ENCODE measurements at regions not wholly inside any gene's neighbourhood (a gene's known extent, or its start where the extent isn't known, plus 50 kb on each side); places are given as distances from the start of the nearest gene placed in this dataset.
"Not testable (repeated sequence)": the region's sequence is repeated elsewhere in the genome, so short reads cannot be mapped to it uniquely, and the experiment has no call there.

DNA sequence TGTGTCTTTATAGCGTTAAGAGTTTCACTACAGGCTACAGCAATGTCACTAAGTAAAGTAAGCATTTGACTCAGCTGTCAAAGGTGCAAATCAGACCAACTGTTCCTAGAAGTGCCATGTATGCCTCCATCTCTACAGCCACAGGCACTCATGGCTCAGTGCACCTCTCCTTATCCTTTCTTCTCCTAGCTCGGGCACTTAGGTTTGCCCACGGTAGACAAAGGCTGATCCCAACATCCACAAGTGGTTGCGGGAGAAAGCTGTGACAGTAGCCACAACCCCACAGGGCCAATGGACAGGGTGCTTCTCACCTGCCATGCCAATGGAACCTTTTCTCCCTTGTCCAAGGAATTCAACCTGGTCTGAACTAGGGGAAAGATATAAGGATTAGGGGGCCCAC is 228.5 kb upstream of the EXOC2 start:
- no peak for DNase-seq

GRCh38 chr6:920512-920911 is 227.6 kb upstream of the EXOC2 start:
- DNase-seq = no peak

- no peak for DNase-seq
Measured at GRCh38 chr6:919500-919899, 226.6 kb upstream of the EXOC2 start.

- no peak for DNase-seq
Measured at GRCh38 chr6:917939-918338, 225.0 kb upstream of the EXOC2 start.

- DNase-seq = no peak
Measured at GRCh38 chr6:917296-917695, 224.4 kb upstream of the EXOC2 start.

DNA sequence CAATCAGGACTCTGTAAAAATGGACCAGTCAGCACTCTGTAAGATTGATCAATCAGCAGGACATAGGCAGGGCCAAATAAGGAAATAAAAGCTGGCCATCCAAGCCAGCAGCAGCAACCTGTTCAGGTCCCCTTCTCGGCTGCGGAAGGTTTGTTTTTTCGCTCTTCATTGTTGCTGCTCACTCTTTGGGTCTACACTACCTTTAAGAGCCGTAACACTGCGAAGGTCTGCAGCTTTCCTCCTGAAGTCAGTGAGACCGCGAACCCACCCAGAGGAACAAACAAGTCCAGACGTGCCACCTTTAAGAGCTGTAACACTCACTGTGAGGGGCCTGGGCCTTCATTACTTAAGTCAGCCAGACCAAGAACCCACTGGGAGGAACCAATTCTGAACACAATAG is 223.2 kb upstream of the EXOC2 start:
- DNase-seq = no peak

GRCh38 chr6:912871-913835 is 220.2 kb upstream of the EXOC2 start:
- DNase-seq = no peak

GRCh38 chr6:907928-908327 is 215.0 kb upstream of the EXOC2 start:
- no peak for DNase-seq

GRCh38 chr6:906920-907319 is 214.0 kb upstream of the EXOC2 start:
- no peak for DNase-seq

DNA sequence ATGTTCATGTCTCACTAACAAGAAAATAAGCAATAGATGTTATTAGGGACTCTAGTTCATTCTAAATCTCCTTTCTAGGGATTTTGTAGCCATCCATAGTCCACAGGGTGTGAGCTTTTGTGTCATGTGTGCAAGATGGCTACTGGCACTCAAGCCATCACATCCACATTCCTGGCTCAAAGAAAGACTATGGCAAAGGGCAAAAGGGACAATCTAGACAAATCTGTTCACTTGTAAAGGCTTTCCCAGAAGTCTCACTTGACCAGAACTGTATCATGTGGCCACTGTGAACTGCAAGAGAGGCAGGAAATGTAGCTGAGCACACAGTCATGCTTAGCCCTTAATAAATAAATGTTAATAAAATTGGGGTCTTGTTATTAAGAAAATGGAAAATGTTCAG is 212.6 kb upstream of the EXOC2 start:
- no peak for DNase-seq

- no peak for DNase-seq
Measured at GRCh38 chr6:904994-905393, 212.1 kb upstream of the EXOC2 start.

DNA sequence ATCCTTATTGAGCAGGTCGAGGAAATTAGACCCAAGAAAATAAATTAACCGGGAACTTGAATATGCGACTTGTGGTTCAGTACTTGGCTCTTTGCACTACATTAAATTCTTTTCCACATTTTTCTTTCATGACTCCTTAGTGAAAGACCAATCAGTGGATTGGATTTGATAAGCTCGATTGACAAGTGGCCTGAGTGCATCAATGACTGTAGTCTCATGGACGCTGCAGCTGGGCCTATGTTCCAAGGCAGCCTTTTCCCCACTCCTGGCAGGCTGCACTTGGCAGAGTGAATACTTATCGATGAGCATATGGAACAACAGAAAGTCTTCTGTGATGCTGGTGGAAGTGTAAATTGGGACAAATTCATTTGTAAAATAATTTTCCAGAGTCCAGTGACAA is 210.8 kb upstream of the EXOC2 start:
- no peak for DNase-seq

GRCh38 chr6:901696-902460 is 208.9 kb upstream of the EXOC2 start:
- no peak for DNase-seq

DNA sequence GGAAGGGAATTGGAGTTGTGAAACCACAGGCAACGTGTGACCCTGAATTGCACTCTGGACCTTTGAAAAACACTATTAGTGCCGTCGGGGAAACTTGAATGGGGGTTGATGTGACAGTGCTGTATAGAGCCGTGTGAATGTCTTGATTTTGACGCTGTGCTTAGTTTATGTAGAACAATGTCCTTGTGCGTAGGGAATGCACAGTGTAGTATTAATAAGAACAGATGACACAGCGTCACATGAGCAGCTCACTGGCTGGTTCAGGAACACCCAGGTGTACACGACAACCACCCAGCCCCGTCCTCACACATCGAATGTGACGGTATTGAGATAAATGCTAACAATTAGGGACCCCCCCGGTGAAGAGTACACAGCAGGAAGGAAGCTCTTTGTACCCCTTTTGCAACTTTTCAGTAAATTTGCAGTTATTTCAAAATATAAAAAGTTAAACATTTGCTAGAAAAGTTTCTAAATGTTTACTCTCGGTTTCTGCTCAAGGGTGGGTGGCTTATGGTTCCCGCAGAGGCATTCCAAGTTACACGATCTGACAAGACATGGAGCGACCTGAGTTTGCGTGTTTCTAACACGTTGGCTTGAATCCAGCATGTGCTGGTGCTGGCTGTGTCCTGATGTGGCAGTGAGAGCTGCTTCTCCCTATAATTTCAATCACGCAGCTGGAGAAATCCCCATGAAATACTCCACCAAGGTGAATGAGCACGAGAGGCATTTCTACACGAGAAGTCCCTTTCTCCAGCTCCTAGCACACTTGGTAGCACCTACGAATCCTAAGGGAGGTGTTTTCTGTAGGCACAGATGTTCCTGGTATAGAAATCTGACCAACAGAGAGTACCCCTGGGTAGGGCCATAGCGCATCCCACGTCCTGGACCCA is 208.0 kb upstream of the EXOC2 start:
- DNase-seq = no peak

DNA sequence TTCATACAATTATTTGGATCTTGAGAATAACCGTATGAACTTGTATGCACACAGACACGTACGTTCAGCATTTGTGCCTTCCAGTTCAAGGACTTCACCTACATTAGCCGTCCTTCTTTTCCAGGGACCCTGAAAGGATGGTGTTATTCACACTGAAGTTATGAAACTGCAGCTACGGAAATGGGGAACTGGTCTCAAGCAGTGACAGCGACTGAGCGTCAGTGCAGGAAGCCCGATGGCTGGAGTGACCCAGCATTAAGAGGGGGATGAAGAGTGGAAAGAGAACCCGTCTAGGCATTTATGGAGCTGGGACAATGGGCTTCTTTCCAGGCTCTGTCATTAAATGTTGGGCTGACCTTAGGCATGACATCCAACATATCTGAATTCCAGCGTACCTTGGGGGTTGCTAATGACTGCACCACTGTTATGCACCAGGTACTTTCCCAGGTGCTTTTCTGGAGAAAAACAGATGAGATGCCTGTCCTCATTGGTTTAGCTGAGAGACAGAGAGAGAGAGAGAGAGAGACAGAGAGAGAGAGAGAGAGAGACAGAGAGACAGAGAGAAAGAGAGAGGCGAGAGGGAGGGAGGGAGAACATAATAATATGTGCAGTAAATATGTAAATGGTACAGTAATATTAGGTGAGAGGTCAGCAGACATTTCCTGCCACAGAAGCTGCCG is 204.7 kb upstream of the EXOC2 start:
- DNase-seq = no peak

GRCh38 chr6:894274-894673 is 201.3 kb upstream of the EXOC2 start:
- no peak for DNase-seq

GRCh38 chr6:890995-891394 is 198.1 kb upstream of the EXOC2 start:
- no peak for DNase-seq

DNA sequence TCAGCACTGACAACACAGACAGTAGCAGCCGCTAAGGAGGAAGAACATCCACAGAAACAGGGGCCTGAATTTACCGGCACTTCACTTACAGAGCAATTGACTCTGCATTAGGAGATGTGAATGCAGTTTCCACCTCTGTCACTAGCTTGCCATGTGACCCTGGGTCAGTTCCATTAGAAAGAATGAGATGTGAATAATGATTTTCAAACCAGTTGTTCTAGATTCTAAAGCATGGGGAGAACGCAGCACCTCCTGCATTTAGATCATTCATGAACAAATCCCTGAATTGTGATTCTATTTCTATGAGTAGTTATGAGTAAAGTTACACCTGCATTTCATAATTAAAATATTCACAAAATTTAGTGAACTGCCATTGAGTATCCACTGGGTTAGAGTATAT is 197.3 kb upstream of the EXOC2 start:
- no peak for DNase-seq

- no peak for DNase-seq
Measured at GRCh38 chr6:887583-888235, 194.8 kb upstream of the EXOC2 start.

- not testable (repeated sequence) for DNase-seq
Measured at GRCh38 chr6:886116-886515, 193.2 kb upstream of the EXOC2 start.

- no peak for DNase-seq
Measured at GRCh38 chr6:885051-885590, 192.2 kb upstream of the EXOC2 start.

DNA sequence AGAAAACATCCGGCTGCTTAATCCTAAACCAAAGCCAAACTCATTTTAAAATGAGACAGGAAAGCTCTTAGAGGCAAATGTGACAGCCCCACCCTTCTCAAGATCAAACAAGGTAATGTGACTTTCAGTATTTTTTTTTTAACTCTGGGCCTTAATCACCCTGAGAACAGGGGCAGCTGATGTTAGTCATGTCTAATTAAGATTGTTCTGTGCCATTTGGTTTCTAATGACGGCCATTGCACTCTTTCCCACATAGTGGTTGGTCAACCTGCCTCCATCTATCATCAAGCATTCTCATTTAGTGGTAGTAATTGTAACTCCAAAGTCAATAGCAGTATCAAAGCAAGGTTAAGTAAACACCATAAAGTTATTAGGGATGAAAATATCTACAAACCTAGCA is 191.6 kb upstream of the EXOC2 start:
- DNase-seq = no peak
